ENCODE measurements at regions not wholly inside any gene's neighbourhood (a gene's known extent, or its start where the extent isn't known, plus 50 kb on each side); places are given as distances from the start of the nearest gene placed in this dataset.
"Not testable (repeated sequence)": the region's sequence is repeated elsewhere in the genome, so short reads cannot be mapped to it uniquely, and the experiment has no call there.

DNA sequence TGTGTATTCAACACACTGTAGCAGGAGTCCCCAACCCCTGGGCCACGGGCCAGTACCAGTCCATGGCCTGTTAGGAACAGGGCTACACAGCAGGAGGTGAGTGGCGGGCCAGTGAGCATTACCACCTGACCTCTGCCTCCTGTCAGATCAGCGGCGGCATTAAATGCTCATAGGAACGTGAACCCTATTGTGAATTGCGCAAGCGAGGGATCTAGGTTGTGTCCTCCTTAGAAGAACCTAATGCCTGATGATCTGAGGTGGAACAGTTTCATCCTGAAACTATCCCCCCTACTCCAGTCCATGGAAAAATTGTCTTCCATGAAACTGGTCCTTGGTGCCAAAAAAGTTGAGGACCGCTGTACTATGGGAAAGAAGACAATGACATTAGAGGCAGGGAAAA lies 386.9 kb downstream of the PREX1 start:
- Histone ChIP-seq H3K4me3 (no peak overlapping the region), H3K36me3 (no peaks in the 10 kb centered on the region), H3K9me3 (no peaks in the 10 kb centered on the region), H3K4me1 (no peaks in the 10 kb centered on the region), H3K27ac (no peak overlapping the region), H3K27me3 (peaks cover 0 to 5% (median 0%) of the 10 kb centered on the region in 4 donors)
- TF ChIP-seq, protein P1, sequence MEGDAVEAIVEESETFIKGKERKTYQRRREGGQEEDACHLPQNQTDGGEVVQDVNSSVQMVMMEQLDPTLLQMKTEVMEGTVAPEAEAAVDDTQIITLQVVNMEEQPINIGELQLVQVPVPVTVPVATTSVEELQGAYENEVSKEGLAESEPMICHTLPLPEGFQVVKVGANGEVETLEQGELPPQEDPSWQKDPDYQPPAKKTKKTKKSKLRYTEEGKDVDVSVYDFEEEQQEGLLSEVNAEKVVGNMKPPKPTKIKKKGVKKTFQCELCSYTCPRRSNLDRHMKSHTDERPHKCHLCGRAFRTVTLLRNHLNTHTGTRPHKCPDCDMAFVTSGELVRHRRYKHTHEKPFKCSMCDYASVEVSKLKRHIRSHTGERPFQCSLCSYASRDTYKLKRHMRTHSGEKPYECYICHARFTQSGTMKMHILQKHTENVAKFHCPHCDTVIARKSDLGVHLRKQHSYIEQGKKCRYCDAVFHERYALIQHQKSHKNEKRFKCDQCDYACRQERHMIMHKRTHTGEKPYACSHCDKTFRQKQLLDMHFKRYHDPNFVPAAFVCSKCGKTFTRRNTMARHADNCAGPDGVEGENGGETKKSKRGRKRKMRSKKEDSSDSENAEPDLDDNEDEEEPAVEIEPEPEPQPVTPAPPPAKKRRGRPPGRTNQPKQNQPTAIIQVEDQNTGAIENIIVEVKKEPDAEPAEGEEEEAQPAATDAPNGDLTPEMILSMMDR (IDR thresholded peaks at IDR 0.05), result no peak
- WGBS, 2 donors, result 75 to 86% methylated on average over 8 of the region's 8 CpGs
- ATAC-seq (no peak), FAIRE-seq (no peak), DNase-seq (no peak)
- intact Hi-C loops (cut with DNase I), result no loop called here

DNA sequence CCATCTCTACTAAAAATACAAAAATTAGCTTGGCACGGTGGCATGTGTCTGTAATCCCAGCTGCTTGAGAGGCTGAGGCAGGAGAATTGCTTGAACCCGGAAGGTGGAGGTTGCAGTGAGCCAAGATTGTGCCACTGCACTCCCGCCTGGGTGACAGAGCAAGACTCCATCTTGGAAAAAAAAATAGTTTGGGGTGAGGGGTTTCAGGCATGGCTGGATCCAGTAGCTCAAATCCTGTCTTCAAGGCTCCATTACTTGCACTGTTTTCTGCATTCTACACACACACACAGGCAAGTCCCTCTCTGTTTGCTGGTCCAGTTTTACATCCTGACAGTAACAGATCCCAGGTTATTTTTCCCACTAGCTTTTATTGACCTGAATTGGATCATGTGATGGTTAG lies 387.5 kb downstream of the PREX1 start:
- H3K27ac ChIP-seq; H3K4me3 ChIP-seq; FAIRE-seq; intact Hi-C loops (cut with DNase I); H3K4me1 ChIP-seq; H3K9me3 ChIP-seq; H3K36me3 ChIP-seq; ATAC-seq; DNase-seq; H3K27me3 ChIP-seq: not testable (repeated sequence)
- WGBS, 2 donors, result 72 to 73% methylated on average over 3 of the region's 3 CpGs

DNA sequence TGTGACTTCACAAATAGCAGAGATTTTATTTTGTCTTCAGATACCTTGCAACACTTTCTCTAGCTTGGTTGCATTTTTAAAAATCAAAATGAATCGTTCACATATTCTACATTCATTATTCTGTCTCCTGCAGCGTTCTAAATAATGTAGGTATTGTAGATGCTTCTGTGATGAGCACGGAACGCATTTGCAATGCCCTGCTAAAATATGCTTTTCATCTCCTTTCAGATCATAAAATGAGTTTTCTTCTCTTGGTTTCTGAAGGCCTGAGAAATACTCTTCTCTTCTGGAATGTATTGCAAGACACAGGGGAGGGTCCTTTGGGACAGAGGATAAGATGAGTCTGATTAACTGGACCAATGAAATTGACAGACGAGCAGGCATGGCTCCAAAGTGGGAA lies 390.7 kb downstream of the PREX1 start:
- WGBS, 2 donors, result 59 to 60% methylated on average over 5 of the region's 5 CpGs
- no peak for DNase-seq

DNA sequence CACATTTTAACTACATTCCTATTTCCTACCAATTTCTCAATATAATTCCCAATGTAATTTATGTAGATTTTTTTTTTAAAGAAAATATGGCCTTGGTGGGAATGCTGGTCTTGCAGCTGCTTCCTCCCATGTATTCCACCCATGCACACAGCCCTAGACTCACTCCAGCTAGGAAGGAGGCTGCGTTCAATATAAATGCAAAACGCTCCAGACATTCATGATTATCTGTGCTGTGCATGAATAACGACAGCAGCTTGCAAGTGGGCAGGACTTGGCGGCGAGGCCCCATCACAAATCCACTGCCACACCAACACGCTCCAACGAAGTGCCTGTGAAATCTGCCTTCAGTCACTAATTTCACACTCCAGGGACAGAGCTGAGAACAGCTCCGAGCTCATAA lies 391.2 kb downstream of the PREX1 start:
- H3K36me3 ChIP-seq; H3K4me1 ChIP-seq; DNase-seq; FAIRE-seq; H3K9me3 ChIP-seq; ATAC-seq; H3K27ac ChIP-seq; intact Hi-C loops (cut with DNase I); H3K4me3 ChIP-seq: not testable (repeated sequence)
- peaks cover 0 to 10% (median 0%) of the 10 kb centered on the region in 4 donors for H3K27me3 ChIP-seq
- whole genome bisulfite sequencing, 2 donors, result 50 to 70% methylated on average over 7 to 8 of the region's 8 CpGs

More for the DNA sequence above, 390.7 kb downstream of the PREX1 start:
- TF ChIP-seq, protein P1 (IDR thresholded peaks at IDR 0.05), result no peak
- no peak for ATAC-seq
- FAIRE-seq, result no peak
- Histone ChIP-seq H3K9me3 (no peaks in the 10 kb centered on the region), H3K4me3 (no peak overlapping the region), H3K27me3 (peaks cover 0 to 10% (median 0%) of the 10 kb centered on the region in 4 donors), H3K36me3 (no peaks in the 10 kb centered on the region), H3K27ac (no peak overlapping the region), H3K4me1 (no peaks in the 10 kb centered on the region)
- intact Hi-C loops (cut with DNase I), result no loop called here

DNA sequence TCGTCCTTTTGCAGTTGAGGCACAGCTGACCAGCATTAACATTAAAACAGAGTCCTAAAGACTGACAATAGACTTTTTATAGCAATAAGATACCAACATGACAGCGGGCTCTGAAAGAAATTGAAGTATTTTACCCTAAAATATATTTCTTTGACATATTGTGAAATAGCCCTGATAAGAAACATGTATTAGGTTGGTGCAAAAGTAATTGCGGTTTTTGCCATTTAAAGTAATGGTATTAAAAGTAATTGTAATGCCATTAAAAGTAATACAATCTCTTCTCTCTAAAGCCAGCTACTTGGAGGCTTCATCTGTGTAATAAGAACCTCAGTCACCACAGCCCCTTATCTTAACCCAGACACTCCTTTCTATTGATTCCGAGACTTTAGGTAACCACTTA lies 394.6 kb downstream of the PREX1 start:
- H3K4me3 ChIP-seq, result no peak overlapping the region
- no peaks in the 10 kb centered on the region for H3K4me1 ChIP-seq
- intact Hi-C loops (cut with DNase I), result no loop called here
- FAIRE-seq, result no peak
- TF ChIP-seq, protein P1 (IDR thresholded peaks at IDR 0.05), result no peak
- H3K27me3 ChIP-seq, result peaks cover 0 to 5% (median 0%) of the 10 kb centered on the region in 4 donors
- no peak overlapping the region for H3K27ac ChIP-seq
- H3K36me3 ChIP-seq, result no peaks in the 10 kb centered on the region
- ATAC-seq, result no peak
- 63 to 69% methylated on average over 4 of the region's 4 CpGs for WGBS, 2 donors
- no peak for DNase-seq
- no peaks in the 10 kb centered on the region for H3K9me3 ChIP-seq

DNA sequence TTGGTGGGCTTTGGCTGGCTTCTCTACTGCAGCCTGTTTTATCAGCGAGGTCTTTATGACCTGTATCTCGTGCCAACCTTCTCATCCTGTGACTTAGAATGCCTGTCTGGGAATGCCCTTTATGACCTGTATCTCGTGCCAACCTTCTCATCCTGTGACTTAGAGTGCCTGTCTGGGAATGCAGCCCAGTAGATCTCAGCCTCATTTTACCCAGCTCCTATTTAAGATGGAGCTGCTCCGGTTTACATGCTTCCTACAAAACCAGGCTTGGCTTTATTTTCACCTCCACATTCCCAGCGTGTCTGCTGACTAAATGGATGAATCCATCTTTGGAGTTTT lies 395.3 kb downstream of the PREX1 start:
- 59 to 66% methylated on average over 5 of the region's 5 CpGs for WGBS, 2 donors
- H3K4me3 ChIP-seq, result no peak overlapping the region
- H3K9me3 ChIP-seq, result no peaks in the 10 kb centered on the region
- ATAC-seq, result no peak
- H3K27ac ChIP-seq, result no peak overlapping the region
- no peak for DNase-seq
- H3K36me3 ChIP-seq, result no peaks in the 10 kb centered on the region
- intact Hi-C loops (cut with DNase I), result no loop called here
- TF ChIP-seq, protein P1 (IDR thresholded peaks at IDR 0.05), result no peak
- no peak for FAIRE-seq
- H3K27me3 ChIP-seq, result peaks cover 0 to 5% (median 0%) of the 10 kb centered on the region in 4 donors
- H3K4me1 ChIP-seq, result no peaks in the 10 kb centered on the region
